GM18951 (cell line): ENCODE measurements at regions not wholly inside any gene's neighbourhood (a gene's known extent, or its start where the extent isn't known, plus 50 kb on each side); places are given as distances from the start of the nearest gene placed in this dataset.
"Not testable (repeated sequence)": the region's sequence is repeated elsewhere in the genome, so short reads cannot be mapped to it uniquely, and the experiment has no call there.

ENCODE experiments used
- POLR2A ChIP-seq: IDR thresholded peaks from 4 replicates; pipeline ENCODE4 v1.6.1; 2011; ENCODE audit warnings: mild to moderate bottlenecking; ENCODE audit not compliant: insufficient read length, insufficient read depth; ENCODE audit errors: extremely low read depth
- in situ Hi-C: fragments of 300-500 bp; cut with MboI; formaldehyde crosslinking; loops from one replicate; pipeline ENCODE4 v1.12.0; 2022; ENCODE audit warnings: low sequenced_read_pairs, mixed read lengths, inconsistent platforms; ENCODE audit not compliant: unreplicated experiment

DNA sequence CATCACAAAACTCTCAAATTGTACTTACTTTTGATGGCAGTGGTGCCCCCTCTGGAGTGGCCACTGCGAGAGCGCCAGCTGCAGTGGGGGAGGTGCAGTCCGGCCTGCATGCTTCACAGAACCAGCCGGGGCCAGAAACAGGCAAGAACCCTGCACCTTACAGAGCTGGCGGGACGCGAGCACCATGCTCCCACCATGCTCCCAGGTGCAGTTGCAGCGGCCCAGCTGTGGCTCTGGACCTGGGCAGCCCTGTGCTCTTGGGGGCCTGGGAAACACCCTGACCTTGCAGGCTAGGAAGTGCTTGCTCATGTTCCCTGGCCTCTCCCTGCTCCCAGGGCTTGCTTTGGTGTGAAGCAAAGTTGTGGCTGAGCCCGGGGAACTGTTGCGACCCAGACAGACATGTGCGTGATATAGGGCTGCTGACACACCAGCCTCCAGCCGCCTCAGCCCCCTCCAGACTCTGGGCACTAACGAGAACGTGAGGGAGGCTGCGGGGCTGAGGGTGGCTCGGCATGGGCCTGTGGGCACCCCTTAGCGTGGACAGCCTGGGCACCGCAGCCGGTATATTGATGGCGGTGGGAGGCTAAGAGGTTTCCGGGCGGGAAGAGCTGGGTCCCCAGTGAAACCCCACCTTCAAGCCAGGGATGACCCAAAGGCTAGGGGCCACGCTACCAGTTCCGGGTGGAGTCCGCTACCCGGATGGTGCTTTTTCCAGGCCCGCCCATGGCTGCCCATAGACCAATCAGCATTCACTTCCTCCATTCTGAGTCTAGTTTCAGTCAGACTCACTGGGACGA, 1809.9 kb upstream of the ACO1 start:
- TF ChIP-seq POLR2A: no peak
- in situ Hi-C loops: no loop called here

DNA sequence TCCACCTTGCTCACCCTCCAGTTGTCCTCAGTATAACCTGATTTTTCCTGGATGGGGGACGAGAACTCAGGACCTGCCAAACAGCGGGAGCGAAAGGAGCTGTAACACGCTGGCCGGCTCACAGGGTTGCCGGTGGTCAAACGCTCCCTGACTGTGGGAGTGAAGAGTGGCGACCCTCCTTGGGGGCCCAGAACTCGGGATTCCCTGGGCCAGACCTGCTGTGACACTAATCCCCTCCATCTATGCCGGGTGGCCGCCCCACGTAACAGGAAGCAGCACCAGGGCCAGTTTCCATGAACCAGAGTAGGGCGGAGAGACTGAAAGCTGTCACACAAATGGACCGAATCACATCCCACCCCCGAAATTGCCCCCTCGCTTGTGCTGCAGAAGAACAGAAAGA, 1809.2 kb upstream of the ACO1 start:
- TF ChIP-seq POLR2A: no peak
- in situ Hi-C loops: no loop called here

DNA sequence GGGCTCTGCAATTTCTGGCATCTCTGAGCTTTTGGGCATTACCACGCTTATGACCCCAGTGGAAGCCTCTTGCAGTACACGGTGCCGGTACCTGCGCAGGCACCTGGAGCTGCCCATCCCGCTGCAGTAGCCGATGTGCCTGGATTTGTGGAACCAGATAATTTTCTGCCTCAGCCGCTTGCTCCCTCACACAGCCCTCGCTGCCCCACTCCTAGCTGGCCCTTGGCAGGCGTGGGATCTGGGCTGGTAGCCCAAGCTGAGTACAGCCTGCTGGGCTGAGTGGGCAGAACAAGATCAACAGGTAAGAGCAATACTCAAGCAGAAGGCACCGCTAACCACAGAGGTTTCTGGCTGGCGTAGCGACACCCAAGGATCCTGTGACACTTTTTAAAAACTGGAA, 1808.8 kb upstream of the ACO1 start:
- TF ChIP-seq POLR2A: no peak
- in situ Hi-C loops: no loop called here

DNA sequence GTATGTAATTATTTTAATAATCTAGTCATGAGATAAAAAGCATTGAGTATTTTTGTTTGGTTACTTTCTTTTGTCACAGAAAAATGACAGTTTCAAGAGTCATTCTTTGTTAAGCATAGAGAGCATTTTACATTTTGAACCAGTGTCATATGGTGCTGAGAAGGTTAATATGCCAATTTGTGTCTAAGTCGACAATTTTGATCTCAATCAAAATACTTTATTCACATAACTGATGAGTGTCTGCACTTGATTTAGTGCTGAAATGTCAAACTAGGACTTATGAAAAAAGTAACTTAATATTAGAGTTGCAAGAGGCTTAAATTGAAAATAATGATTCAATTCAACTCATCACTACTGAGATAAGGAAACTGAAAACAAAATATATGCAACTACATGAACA, 1804.6 kb upstream of the ACO1 start:
- no peak for TF ChIP-seq POLR2A
- in situ Hi-C loops: no loop called here

DNA sequence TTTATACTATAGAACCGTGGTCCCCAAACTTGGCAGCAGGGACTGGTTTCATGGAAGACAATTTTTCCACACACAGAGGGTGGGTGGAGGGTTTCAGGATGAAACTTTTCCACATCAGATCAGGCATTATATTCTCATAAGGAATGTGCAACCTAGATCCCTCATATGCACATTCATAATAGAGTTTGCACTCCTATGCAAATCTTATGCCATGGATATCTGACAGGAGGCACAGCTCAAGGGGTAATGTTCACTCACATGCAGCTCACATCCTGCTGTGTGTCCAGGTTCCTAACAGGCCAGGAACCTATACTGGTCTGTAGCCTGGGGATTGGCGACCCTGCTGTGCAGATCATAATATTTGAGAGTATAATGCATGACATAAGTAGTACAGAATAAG, 1802.2 kb upstream of the ACO1 start:
- in situ Hi-C loops: no loop called here
- TF ChIP-seq POLR2A: no peak

DNA sequence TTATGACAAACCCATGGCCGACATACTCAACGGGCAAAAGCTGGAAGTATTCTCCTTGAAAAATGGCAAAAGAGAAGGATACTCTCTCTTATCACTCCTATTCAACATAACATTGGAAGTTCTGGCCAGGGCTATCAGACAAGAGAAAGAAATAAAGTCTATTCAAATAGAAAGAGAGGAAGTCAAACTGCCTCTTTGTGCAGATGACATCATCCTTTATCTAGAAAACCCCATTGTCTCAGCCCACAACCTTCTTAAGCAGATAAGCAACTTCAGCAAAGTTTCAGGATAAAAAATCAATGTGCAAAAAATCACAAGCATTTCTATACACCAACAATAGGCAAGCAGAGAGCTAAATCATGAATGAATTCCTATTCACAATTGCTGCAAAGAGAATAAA, 1799.9 kb upstream of the ACO1 start:
- TF ChIP-seq POLR2A: no peak

DNA sequence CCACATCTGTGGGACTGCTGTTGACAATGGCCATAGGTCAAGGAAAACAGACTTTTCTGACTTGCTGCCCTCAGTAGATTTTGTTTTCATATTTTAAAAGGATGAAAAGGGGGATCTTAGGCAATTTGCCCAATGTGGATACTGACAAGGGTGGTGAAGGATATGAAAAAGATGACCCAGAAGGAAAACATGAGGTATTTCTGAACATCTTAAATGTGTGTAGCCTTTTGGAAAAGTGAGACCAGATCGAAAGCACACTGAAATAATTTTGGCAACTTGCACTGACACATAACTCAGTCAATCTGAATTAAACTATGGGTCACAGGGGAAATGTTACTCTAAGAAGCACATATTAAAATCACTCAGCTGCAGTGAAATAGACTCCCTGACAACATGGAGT, 1793.0 kb upstream of the ACO1 start:
- in situ Hi-C loops: no loop called here

More for the DNA sequence above, 1799.9 kb upstream of the ACO1 start:
- in situ Hi-C loops: no loop called here

DNA sequence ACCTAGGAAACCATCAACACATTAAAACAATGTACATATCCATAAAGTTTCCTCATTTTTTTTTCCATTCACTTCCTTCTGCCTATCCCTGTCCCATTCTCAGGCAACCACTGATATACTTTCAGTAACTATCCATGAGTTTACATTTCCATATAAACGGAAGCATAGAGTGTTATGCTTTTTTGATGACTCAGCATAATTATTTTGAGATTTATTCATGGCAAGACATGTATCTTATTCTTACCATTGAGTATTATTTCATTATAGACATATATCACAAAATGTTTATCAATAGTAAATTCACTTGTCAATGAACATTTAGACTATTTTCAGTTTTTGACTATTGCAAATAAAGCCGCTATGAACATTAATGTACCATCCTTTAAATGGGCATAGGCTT, 1786.8 kb upstream of the ACO1 start:
- no peak for TF ChIP-seq POLR2A
- in situ Hi-C loops: no loop called here

More for the DNA sequence above, 1793.0 kb upstream of the ACO1 start:
- TF ChIP-seq POLR2A: no peak

DNA sequence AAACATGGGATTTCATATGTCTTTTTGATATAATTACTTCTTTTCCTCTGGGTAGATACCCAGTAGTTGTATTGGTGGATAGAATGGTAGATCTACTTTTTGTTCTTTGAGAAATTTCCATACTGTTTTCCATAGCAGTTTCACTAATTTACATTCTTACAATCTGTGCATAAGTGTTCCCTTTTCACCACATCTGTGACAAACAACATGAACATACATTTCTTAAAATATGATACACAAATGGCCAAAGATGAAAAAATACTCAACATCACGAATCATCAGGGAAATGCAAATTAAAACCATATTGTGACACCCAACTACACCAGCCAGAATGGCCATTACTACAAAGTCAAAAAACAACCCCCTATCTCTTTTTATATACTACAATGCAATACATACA, 1778.5 kb upstream of the ACO1 start:
- TF ChIP-seq POLR2A: no peak
- in situ Hi-C loops: no loop called here

DNA sequence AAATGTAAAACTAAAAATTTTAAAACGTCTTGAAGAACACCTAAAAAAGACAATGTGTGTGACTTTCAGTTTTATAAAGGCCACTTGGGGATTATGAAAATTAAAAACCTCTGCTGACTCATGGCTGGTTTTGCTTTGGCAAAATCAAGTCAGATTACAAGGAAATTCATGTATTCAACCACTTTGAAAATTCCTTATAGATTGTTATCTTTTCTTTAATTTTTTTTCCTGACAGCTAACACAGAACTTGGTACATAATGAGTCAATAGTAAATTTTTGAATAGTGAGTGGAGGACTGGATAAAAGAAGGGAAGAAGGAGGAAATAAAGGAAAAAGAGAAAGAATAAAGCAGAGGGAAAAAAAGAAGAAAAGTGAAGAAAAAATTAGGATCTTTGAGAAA, 1774.7 kb upstream of the ACO1 start:
- in situ Hi-C loops: no loop called here
- TF ChIP-seq POLR2A: no peak

DNA sequence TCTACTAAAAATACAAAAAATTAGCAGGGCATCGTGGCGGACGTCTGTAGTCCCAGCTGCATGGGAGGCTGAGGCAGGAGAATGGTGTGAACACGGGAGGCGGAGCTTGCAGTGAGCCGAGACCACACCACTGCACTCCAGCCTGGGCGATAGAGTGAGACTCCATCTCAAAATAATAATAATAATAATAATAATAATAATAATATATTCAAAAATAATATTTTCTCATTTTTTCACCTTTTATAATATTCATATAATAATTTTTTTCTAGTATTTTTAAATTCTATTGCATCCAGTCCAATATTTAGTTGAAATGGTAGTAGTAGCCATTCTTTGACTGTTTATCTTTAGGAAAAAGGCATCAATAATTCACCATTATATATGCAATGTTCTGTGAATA, 1767.7 kb upstream of the ACO1 start:
- in situ Hi-C loops: not testable (repeated sequence)

DNA sequence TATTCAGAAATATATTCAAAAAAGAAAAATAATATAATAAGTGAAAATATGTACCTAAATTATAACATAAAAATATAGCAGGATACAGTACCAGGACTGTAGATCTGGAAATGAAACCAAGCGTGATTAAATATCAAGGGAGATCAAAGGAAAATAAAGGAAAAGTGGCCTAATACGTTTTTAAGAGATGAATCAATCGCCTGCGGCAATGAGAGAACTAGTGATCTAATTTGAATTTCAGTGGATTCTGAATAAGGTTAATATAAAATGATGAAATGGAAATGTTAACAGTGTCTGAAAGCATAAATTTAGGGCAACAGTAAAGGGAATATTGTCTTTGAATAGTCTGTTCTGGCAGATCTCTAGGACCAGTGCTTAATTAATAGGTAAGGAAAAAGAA, 1761.9 kb upstream of the ACO1 start:
- no peak for TF ChIP-seq POLR2A
- in situ Hi-C loops: no loop called here

DNA sequence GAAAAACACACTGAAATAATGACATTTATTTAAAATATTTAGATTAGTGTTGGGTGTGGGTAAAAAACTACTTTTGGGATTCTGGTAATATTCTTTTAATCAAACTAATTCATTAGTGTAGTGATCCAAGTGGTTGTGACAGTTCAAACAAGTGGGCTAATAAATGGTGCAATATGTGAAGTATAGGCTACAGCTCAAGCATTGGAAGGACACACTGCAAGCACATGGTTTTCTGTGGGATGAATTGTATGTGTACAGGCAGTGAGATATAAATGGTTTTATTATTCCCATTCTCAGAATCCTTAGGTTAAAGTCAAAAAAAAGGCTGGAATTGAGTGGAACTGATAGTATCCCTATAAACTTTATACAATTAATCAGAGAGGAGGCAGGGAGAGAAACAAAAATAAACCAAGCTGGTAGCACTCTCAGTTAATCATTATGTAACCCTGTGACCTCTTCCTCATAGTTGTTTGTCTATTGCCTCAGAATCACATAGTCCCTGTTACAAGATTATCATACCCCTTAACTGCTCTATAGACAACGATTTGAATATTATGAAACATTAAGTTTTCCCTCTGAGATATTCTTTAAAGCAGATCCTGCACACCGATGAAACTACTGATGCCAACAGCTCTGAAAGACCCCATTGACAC, 1755.4 kb upstream of the ACO1 start:
- in situ Hi-C loops: no loop called here
- TF ChIP-seq POLR2A: no peak

DNA sequence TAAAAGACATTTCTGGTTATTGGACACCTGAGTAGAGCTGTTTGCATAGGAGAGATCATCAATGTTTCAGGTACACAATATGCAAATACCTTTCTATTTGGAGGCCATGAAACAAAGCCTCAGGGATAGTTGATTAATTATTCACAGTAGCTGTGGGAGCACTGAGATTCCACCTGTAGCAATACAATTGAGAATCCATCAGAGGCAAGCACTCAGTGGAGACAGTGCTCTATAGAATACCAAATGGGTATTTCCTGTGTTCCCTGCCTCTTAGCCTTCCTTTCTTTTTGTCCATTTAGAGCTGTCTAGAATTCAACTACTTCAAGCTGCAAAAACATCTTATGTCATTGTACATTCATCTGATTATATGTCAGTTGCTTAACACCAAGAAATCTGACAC, 1754.0 kb upstream of the ACO1 start:
- TF ChIP-seq POLR2A: no peak
- in situ Hi-C loops: no loop called here

DNA sequence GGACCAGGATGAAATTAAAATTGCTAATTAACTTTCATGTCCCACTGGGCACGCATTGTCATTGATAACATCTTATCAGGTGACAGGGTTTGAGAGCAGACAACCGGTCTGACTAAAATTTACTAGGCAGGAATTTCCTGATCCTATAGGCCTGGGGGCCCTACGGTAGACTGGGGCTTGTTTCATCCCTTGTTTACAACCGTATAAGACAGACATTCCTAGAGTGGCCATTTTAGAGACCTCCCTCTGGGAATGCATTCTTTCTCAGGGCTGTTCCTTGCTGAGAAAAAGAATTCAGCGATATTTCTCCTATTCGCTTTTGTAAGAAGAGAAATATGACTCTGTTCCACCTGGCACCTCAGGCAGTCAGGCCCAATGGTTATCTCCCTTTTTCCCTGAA, 1737.8 kb upstream of the ACO1 start:
- in situ Hi-C loops: not testable (repeated sequence)
